HG03025 (cell line): ENCODE measurements at regions not wholly inside any gene's neighbourhood (a gene's known extent, or its start where the extent isn't known, plus 50 kb on each side); places are given as distances from the start of the nearest gene placed in this dataset.
"Not testable (repeated sequence)": the region's sequence is repeated elsewhere in the genome, so short reads cannot be mapped to it uniquely, and the experiment has no call there.

Experiments
- ATAC-seq: cut with Tn5 transposase; IDR thresholded peaks from one replicate; pipeline ENCODE4 v1.9.1; 2021; ENCODE audit warnings: mild to moderate bottlenecking, moderate library complexity; ENCODE audit not compliant: unreplicated experiment, low FRiP score

GRCh38 chr4:138389976-138390685, 148.0 kb upstream of the SLC7A11 start:
- ATAC-seq: no peak

- ATAC-seq: no peak
Measured at GRCh38 chr4:138374947-138375346, 132.8 kb upstream of the SLC7A11 start.

- ATAC-seq: no peak
Measured at GRCh38 chr4:138367942-138368341, 125.8 kb upstream of the SLC7A11 start.

GRCh38 chr4:138352446-138352845, 110.3 kb upstream of the SLC7A11 start:
- ATAC-seq: not testable (repeated sequence)

- no peak for ATAC-seq
Measured at GRCh38 chr4:138348055-138348454, 105.9 kb upstream of the SLC7A11 start.

- no peak for ATAC-seq
Measured at GRCh38 chr4:138347561-138347960, 105.4 kb upstream of the SLC7A11 start.

GRCh38 chr4:138344851-138345250, 102.7 kb upstream of the SLC7A11 start:
- ATAC-seq: no peak

GRCh38 chr4:138344054-138344453, 101.9 kb upstream of the SLC7A11 start:
- ATAC-seq: no peak

- no peak for ATAC-seq
Measured at GRCh38 chr4:138341739-138342415, 99.7 kb upstream of the SLC7A11 start.

GRCh38 chr4:138338840-138339239, 96.7 kb upstream of the SLC7A11 start:
- ATAC-seq: no peak

GRCh38 chr4:138338222-138338621, 96.1 kb upstream of the SLC7A11 start:
- not testable (repeated sequence) for ATAC-seq

- ATAC-seq: no peak
Measured at GRCh38 chr4:138334346-138335016, 92.3 kb upstream of the SLC7A11 start.

GRCh38 chr4:138332415-138332814, 90.3 kb upstream of the SLC7A11 start:
- not testable (repeated sequence) for ATAC-seq

GRCh38 chr4:138330531-138330930, 88.4 kb upstream of the SLC7A11 start:
- no peak for ATAC-seq

- no peak for ATAC-seq
Measured at GRCh38 chr4:138329506-138330070, 87.4 kb upstream of the SLC7A11 start.

- no peak for ATAC-seq
Measured at GRCh38 chr4:138327338-138327737, 85.2 kb upstream of the SLC7A11 start.

- no peak for ATAC-seq
Measured at GRCh38 chr4:138320831-138321230, 78.7 kb upstream of the SLC7A11 start.

- no peak for ATAC-seq
Measured at GRCh38 chr4:138320030-138320429, 77.9 kb upstream of the SLC7A11 start.

GRCh38 chr4:138317175-138317748, 75.1 kb upstream of the SLC7A11 start:
- no peak for ATAC-seq

GRCh38 chr4:138312536-138312911, 70.4 kb upstream of the SLC7A11 start:
- no peak for ATAC-seq
